NCI-H82 (cell line): ENCODE measurements at regions not wholly inside any gene's neighbourhood (a gene's known extent, or its start where the extent isn't known, plus 50 kb on each side); places are given as distances from the start of the nearest gene placed in this dataset.
"Not testable (repeated sequence)": the region's sequence is repeated elsewhere in the genome, so short reads cannot be mapped to it uniquely, and the experiment has no call there.

Experiments used
- DNase-seq: peaks from one replicate; lab custom pipeline; 2025; lab: John Stamatoyannopoulos, UW

DNA sequence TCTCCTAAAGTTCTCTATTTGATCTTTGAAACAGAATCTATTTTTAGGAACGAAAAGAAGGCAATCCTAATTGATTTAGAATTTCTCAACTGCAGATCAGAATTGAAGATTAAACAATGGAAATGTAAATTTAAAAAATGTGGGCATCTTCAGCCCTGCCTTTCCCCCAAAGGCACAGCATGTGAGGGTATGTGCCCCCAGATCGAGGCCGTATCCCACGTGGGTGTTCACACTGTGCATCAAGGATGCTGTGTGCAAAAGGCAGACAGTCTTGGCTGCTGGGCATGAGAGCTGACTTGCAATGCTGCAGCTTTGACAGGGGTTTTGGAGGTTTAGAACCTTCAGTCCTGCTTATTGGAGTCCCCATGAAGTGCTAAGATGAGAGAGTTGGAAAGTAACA is 346.3 kb downstream of the VRK1 start:
- DNase-seq, result no peak

DNA sequence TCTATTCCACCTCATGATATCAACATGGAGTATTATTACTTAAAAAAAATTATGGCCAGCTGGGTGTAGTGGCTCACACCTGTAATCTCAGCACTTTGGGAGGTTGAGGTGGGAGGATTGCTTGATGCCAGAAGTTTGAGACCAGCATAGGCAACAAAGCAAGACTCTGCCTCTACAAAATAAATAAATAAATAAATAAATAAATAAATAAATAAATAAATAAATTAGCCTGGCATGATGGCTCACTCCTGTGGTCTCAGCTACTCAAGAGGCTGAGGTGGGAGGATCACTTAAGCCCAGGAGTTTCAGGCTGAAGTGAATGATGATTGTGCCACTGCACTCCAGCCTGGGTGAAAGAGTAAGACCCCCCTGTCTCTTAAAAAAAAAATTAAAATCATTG is 350.8 kb downstream of the VRK1 start:
- not testable (repeated sequence) for DNase-seq

DNA sequence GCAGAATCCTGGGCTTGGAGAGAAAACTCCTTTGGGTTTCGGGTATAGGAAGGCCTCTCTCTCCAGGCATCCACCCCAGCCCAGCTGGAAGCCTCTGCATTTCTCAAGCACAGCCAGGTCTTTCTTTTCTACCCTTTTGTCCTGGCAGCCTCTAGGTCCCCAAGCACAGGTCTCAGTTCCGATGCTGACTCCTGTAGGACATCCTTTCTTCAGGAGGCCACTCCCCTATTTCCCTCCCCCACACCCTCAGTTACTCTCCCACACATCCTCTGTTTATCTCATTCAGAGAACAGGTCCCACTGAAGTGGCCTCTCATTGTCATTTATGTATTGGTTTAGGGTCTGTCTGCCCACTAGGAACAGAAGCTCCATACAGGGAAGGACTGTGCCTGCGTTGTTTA is 352.6 kb downstream of the VRK1 start:
- DNase-seq, result no peak

DNA sequence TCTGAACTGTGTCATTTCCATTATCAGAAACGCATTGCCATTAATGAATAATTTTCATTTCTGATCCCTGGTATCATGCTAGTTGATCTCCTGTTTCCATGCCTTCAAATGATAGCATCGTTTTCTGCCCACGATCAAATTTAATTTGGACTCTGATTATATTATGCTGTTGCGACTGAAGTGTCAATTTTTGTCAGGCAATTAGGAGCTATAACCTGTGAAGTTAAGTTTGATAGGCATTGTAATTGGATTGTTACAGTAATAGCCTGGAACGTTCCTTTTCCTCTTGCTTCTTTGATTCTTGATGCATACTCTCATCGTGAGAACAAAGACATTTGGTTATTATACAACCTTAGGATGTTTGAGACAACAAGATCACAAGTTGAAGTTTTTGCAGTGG is 356.3 kb downstream of the VRK1 start:
- no peak for DNase-seq

DNA sequence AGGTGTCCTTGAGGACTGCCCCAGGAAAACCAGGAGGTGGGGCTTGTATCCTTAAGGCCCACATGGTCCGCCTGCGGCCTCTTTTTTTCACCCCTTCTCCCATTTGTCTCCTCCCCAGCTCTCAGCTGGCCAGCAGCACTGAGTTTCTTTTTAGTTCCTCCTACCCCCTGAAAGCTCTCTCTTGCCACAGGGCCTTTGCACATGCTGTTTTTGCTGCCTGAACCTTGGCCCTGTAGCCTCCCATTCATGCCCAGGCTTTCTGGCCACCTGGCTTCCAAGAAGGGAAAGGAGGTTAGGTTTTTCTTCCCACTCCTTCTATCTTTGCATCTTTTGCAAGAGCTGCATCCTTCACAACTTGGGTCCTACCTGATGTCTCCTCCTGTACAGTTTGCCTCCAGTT is 358.1 kb downstream of the VRK1 start:
- DNase-seq, result no peak

DNA sequence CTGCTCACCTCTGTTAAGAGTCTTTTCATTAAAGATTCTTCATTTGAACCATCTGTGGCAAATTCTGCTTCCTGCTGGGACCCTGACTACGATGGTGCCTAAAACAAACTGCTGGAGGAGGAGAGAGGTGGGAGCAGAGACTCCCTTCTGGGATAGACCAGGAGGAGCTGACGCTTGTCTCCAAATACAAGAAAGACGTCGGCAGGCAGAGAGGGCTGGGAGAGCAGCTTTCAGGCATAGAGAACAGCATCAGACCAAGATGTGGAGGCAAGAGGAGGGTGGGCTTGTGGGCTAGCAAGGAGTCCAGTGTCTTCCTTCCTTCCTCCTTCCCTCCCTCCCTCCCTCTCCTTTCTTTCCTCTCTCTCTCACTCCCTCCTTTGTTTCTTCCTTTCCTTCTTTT is 358.6 kb downstream of the VRK1 start:
- DNase-seq, result no peak

DNA sequence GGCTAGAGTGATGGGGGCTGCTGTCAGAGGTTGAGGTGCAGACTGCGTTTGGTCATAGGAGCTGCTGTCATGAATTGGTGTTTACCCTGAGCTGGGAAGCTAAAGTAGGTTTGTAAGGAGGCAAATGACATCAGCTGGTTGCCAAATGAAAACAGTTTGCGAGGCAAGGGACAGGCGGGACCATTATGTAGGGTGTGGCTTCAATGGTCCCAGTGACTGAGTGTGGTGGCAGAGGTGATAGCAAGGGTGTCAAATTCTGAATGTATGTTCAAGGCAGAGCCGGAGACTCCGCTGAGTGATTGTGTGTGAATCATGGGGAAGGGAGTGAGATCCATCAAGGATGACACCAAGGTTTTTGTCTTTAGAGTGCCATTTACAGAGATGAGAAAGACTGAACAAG is 359.5 kb downstream of the VRK1 start:
- DNase-seq, result no peak

GRCh38 chr14:97158102-97158501 is 360.9 kb downstream of the VRK1 start:
- no peak for DNase-seq

GRCh38 chr14:97159124-97159523 is 361.9 kb downstream of the VRK1 start:
- no peak for DNase-seq

GRCh38 chr14:97162621-97163020 is 365.4 kb downstream of the VRK1 start:
- no peak for DNase-seq

- no peak for DNase-seq
Observed at GRCh38 chr14:97164021-97164420, 366.8 kb downstream of the VRK1 start.

DNA sequence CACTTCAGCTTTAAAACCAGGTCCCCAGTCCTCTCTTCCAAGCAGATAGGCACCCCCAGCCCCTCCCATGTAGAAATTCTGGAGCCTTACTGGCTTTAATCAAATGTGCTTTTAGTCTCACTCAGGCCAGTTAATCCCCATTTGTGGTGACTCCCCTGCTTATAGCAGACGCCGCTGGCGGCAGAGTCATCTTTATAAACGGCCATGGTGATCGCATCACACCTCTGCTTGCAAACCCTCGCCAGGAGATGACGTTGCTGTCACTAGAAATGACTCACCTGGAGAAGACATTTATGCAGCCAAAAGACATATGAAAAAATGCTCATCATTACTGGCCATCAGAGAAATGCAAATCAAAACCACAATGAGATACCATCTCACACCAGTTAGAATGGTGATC is 369.3 kb downstream of the VRK1 start:
- DNase-seq, result peak; percentile 85

DNA sequence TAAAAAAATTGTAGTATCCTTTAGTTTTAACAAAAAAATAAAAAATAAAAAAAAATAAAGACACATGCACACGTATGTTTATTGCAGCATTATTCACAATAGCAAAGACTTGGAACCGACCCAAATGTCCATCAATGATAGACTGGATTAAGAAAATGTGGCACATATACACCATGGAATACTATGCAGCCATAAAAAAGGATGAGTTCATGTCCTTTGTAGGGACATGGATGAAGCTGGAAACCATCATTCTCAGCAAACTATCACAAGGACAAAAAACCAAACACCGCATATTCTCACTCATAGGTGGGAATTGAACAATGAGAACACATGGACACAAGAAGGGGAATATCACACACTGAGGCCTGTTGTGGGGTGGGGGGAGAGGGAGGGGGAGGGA is 370.4 kb downstream of the VRK1 start:
- not testable (repeated sequence) for DNase-seq

DNA sequence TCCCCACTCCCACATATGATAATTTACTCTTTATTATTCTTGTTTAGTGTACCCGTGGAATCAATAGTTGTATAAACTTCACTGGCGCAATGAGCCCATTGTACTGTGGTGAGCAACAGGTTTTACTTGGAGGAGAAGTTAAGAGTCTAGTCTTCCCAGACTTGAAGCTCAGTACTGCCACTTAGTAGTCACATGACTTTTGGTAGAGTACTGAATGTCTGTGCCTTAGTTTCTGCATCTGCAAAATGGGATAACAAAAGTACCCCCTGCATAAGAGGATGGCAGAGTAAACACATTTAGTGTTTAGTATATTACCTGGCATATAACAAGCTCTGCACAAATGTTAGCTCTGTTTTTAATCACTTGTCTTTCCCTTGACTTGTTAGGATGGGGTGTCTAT is 375.5 kb downstream of the VRK1 start:
- no peak for DNase-seq

DNA sequence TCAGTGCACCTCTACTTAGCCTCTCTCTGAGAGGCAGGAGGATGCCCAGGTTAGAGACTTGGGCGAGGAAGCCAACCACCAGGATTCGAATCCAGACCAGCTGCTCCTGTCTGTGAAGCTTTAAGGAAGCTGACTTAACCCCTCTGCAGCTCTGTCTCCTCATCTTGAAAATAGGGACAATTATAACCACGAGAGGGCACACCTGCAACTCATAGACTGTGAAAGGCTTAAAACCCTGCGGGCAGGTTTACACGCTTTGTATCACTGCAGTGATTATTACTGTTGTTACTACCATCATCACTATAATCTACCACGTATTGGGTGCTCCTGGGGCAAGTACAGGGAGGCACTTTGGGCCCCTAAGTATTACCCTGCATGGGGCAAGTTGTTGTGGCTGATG is 379.8 kb downstream of the VRK1 start:
- DNase-seq, result peak; percentile 67

DNA sequence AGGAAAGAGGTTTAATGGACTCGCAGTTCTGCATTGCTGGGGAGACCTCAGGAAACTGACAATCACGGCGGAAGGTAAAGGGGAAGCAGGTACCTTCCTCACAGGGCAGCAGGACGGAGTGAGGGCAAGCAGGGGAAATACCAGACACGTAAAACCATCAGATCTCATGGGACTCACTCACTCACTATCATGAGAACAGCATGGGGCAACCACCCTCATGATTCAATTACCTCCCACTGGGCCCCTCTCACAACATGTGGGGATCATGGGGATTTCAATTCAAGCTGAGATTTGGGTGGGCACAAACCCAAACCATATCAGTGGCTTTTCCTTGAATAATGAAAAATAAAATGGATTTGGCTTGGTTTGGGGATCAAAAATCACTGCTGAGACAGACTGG is 380.5 kb downstream of the VRK1 start:
- no peak for DNase-seq

GRCh38 chr14:97178781-97179180 is 381.6 kb downstream of the VRK1 start:
- DNase-seq, result no peak

- no peak for DNase-seq
Observed at GRCh38 chr14:97179573-97179972, 382.4 kb downstream of the VRK1 start.

DNA sequence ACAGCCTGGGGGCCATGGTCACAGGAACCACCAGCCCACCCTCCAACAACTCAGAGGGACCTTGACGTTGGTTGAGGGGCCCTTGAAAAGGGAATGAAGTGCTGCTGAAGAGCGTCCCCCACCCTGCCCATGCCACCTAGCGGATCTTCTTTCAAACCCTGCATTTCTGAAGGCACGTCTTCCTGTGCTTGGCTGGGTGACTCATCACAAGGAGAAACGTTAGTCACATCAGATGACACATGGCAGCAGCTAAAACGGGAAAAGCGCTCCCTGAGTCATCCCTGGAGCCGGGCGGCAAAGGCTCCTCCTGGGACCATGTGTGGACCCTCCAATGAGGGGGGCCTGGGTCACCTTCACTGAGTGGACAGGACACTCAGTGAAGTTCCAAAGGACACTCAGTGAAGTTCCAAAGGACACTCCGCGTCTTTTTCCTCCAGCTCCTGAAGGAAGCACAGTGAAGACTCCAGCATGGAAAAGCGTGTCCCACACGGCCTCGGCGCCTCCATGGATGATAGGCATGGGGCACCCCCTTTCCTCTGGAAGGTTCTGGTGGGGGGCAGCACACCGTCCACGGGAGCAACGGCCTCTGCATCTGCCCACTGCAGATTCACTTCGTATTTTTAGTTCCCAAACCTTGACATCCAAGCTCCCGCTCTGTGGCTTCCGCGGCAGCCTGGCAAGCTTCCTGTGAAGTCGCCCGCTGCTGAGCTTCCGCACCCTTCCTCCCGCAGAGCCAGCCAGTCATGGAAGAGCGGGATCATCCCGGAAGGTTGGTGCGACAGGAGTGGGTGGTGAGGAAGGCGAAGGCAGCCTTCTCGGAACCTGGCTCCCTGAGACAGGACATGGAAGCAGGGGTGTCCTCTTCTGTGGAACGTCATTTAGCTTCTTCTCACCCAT is 383.4 kb downstream of the VRK1 start:
- DNase-seq, result no peak

DNA sequence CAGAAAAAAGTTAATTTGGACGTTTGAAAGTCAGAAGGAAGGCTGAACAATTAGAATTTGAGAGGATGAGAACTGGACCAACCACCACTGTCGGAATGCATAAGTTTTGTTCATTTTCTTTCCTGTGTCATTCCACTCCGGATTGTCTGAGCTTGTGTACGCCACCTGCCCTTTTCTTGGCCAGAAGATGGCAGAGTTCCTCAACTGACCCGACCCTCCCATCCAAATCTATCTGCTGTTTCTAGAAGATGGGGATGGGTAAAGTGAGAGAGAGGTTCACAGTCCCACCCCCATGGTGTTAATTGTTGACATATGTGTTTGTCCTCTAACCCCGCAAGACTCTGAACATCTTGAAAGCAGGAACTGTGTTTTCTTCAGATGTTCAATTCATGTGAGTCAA is 388.0 kb downstream of the VRK1 start:
- DNase-seq, result peak; percentile 46

GRCh38 chr14:97187916-97188315 is 390.7 kb downstream of the VRK1 start:
- DNase-seq, result no peak

DNA sequence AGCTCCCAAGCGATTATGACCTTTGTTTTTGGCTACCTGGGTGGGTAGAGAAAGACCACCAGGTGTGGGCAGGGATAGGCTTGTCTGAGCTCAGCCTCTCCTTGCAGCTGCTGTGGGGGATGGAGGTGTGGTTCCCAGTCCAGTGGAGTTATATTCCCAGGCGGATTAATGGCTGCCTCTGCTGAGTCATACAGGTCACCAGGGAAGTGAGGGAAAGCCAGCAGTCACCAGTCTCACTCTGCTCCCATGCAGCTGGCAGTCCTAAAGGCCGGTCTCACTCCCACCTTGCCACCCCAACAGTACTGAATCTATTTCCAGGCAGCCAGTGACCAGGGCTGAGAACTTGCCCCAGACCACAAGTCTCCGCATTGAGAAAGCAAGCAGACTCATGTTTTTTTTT is 399.2 kb downstream of the VRK1 start:
- peak; percentile 1 for DNase-seq

DNA sequence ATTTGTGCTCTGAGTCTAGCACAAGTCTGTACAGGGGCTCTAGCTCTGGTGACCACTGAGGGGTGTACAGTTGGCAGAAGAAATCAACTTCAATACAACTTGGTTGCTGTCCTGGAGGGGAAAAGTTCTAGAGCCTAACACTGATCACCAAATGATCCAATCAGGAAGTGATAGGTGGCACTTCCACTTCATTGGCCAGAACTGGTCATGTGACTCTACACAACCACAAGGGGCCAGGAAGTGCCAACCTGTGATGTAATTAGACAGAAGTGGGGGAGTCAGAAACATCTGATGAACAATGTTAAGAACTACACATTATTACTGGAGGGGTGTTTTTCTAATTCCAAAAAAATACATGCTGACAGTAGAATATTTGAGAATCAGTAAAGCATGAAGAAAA is 401.6 kb downstream of the VRK1 start:
- DNase-seq, result no peak

GRCh38 chr14:97200245-97200644 is 403.1 kb downstream of the VRK1 start:
- no peak for DNase-seq
